ENCODE measurements at regions not wholly inside any gene's neighbourhood (a gene's known extent, or its start where the extent isn't known, plus 50 kb on each side); places are given as distances from the start of the nearest gene placed in this dataset.
"Not testable (repeated sequence)": the region's sequence is repeated elsewhere in the genome, so short reads cannot be mapped to it uniquely, and the experiment has no call there.

DNA sequence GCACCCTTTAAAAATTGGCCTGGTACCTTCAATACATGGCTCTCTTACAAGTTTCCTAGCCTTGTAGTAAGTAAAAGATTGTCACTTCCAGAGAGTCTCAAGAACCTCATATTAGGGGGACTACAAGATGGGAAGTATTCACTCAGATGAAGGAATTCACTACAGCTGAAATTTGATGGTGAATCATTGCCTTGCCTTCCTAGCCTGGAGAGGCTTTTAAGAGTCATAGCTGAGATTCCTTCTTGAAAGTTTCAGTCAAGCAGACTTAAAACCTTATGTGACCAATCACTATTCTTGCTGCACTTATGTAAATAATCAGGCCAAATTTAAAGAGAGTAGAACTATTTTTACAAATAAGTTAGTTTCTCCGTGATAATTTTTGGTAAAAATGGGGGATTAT is 451.6 kb downstream of the TRHDE start:
- DNase-seq: no peak

- no peak for DNase-seq
Observed at GRCh38 chr12:72729451-72730010, 457.4 kb downstream of the TRHDE start.

- no peak for DNase-seq
Observed at GRCh38 chr12:72734581-72734980, 462.4 kb downstream of the TRHDE start.

DNA sequence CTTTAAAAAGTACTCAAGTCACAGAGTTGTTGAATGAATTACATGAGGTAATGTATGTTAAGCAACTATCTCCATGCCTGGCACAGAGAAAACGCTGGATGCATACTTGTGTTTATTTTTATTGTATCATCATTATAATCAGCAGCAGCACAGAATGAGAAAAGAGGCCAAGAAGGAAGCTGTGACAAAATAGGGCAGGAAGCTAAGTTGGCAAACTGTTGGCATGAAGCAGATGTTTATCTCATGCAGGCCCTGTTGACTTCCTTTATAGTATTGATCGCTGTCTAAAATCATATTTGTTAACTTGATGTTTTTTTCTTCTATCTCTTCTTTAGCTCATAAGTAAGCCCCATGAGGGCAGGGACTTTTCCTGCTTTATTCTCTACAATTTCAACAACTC is 466.6 kb downstream of the TRHDE start:
- DNase-seq: no peak

DNA sequence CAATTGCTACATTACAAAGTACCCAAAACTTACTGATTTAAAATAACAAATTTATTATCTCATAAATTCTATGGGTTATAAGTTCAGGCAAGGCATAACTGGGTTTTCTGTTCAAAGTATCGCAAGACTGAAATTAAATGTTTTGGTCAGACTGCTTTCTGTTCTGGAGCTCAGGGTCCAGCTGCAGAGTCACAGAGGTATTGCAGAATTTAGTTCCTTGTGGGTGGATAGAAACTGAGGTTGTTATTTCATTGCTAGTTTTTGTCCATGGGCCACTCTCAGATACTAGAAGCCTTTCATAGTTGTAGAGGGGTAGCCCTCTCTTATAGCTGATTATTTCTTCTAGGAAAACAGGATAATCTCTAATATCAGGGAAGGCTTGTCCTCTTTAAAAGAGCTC is 467.9 kb downstream of the TRHDE start:
- DNase-seq: no peak

DNA sequence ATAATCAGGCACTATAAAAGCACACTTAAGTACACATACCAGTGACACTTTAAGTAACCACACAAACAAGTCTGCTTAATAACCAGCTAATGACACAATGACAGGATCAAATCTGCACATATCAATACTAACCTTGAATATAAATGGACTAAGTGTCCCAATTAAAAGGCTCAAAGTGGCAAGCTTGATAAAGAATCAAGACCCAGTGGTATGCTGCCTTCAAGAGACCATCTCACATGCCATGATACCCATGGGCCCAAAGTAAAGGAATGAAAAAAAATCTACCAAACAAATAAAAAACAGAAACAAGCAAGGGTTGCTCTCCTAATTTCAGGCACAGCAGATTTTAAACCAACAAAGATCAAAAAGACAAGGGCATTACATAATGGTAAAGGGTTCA is 470.4 kb downstream of the TRHDE start:
- DNase-seq: no peak

GRCh38 chr12:72746048-72746447 is 473.9 kb downstream of the TRHDE start:
- DNase-seq: no peak

DNA sequence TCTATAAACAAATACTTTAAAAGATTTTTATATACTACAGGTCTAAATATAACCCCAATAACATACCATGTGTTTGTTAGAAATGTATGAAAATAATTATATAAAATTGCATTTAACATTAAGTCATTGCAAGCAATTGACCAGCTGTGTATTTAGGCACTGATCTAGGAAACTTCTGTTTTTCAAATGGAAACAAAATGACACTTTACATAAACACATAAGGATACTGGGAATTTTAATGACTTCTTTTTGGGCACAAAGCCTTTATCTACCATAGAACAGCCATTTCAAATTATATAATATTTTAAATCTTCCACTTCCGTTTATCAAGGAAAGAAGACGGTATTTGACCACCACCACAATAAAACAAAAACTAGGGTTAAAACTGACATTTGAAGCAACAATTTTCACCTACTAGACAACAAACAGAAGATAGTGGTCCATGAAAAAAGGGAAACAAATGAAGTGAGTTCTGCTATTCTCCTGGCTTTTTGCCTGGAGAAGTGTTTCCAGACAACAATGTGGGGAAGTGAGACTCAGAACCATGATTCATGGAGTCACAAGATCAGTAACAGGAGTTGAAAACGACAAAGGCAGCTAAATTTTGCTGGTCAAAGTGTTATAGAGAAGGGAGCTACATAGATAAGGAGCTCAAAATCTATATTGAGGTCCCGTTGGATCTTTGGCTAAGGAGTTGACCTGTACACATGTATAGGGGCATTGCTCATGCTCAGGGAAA is 475.1 kb downstream of the TRHDE start:
- DNase-seq: no peak

DNA sequence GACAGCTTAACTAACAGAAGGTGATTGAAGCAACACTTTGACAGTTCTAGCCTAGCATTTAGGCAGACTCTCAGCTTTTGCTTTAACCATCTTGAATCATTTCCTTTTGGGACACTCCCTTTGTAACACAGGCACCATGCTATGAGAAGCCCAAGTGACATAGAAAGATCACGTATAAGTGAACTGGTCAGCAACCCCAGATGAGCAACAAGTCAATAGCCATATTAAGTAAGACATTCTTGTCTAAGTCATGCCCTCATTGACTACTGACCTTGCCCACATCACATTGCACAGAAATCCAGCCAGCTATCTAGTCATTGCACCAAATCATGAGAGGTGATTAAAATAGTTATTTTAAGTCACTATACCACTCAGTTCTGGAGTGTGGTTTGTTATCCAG is 476.8 kb downstream of the TRHDE start:
- DNase-seq: no peak

DNA sequence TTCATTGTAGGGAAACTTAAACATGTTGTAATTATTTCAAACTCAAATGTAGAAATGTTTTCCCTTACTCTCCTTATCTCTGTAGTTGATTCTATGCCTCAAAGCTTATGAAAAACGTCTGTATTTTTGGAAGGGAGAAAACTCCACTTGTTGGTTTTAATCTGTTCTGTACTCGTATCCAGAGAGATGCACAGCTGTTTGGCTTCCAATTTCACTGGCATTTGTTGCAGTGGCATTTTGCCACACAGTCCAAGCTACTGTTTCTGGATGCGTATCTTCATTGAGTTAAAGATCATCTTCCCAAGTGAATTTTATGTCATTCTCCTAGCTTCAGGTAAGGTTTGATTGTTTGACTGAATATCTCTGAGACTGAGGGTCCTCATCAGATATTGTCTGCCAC is 481.4 kb downstream of the TRHDE start:
- DNase-seq: no peak

GRCh38 chr12:72754026-72754425 is 481.9 kb downstream of the TRHDE start:
- DNase-seq: not testable (repeated sequence)

DNA sequence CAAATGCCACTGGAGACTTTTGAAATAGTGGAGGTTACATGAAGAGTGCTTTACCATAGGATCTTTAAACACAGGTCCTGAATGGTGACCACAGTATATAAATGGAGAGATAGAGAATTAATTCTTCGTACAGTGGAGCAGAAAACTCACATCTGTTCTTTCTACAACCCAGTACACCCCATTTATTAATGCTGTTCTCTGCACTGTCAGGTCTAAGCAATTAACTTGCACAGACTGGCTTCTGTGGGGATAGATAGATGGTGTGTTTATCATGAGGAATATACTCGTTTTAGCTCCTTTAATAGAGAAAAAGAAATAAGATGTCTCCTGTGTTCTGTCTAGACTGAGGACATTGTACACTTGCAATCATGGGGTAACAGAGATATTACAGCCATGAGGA is 494.3 kb downstream of the TRHDE start:
- DNase-seq: no peak

DNA sequence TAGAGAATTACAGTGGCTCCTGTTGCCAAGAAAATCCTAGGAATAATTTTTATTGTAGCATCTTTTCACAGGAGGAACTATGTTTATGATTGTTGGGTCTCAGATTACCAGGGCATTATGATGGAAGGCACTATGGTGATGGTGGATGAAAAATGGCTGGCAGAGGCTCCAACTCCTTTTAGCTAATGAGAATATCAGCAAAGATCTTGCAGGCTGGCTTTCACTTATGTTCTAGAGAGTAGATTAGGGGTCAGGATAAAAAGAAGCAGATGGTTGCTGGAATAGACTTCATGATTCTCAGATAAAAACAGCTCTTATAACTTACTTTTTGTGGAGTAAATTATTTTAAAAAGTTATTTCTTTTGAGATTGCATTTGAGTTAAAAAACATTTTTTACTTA is 501.9 kb downstream of the TRHDE start:
- no peak for DNase-seq

DNA sequence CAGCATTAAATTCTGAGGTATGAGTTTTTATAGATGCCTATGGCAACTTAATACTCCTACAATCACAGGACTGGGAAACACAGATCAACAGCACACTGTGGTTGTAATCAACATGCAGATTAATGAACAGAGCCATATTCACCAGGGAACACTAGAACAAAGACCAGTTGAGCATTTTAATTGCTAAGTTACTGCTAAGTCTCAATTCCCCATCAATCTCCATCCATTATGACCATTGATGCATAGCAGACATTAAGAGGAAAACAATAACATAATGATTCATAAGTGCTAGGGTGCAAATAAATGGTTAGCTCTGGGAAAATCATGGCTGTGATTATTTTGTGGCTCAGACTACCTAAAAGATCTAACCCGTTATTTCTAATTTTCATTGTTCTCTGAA is 505.6 kb downstream of the TRHDE start:
- DNase-seq: no peak

GRCh38 chr12:72790273-72790672 is 518.1 kb downstream of the TRHDE start:
- no peak for DNase-seq

DNA sequence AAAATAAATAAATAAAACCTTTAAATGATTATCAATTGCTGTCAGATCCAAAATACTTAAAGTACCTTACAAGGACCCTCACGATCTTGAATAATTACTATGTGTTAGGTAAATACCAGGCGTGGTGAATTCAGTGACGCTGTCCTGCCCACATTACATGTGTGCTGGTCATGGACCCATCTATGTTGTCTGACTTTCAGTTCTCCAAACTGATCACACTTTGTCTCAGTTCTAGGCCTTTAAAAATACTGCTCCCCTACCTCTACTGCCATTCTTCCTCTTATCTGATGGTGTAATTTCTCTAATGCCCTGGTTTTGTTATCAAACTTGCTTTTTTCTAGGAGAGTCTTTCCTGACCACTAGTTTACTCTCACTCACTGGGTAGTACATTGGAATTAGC is 520.7 kb downstream of the TRHDE start:
- no peak for DNase-seq

GRCh38 chr12:72793796-72794195 is 521.6 kb downstream of the TRHDE start:
- no peak for DNase-seq

DNA sequence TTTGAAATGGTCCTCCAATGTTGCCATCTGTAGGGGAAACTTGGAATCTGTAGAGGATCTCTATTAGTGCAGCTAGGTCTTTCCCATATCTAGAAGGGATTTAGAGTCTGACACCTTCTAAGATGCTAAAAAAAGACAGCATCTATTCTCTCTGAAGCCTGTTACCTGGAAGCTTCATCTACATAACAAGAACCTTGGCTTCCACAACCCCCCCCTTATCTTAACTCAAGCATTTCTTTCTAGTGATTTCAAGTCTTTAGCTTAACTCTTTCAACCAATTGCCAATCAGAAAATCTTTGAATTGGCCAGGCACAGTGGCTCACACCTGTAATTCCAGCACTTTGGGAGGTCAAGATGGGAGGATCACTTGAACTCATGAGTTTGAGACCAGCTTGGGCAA is 543.3 kb downstream of the TRHDE start:
- no peak for DNase-seq

- DNase-seq: no peak
Observed at GRCh38 chr12:72828662-72829324, 556.6 kb downstream of the TRHDE start.

DNA sequence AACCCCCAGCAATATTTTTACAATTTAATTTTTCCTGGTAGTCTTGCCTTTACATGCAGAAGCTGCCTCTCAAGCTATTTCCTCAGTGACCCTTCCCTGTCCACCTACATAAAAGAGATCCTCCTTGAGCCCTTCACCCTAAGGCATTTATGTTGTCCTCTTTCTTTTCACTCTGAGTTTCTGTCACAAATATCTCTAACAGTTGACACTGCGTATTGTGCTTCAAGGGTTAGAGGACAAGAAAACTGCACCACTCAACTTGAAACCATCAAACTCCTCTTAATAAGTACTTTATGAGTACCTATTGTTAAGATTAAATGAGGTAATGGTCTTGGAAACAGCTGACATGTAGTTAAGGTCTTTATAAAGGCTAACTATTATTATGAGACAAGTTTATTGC is 557.7 kb downstream of the TRHDE start:
- no peak for DNase-seq

DNA sequence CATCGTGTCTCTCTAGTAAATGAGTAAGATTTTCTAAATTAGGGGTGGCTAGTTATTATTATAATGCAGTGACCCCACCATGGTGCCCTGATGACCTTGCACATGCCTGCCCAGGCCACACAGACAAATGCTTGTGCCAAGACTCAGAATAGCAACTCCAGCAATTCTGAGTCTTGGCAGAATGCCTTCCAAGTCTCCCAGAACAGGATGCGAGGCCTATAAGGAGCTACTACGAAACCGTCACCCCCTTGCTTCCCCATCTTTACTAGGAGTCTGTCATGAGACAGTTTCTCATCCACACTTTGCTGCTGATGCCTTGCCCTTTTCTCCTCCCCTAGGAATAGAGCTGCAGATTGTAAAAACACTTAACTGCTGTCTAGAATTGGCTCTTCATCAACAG is 559.9 kb downstream of the TRHDE start:
- DNase-seq: no peak

GRCh38 chr12:72836194-72836593 is 564.0 kb downstream of the TRHDE start:
- DNase-seq: no peak

- DNase-seq: no peak
Observed at GRCh38 chr12:72839696-72840095, 567.5 kb downstream of the TRHDE start.

DNA sequence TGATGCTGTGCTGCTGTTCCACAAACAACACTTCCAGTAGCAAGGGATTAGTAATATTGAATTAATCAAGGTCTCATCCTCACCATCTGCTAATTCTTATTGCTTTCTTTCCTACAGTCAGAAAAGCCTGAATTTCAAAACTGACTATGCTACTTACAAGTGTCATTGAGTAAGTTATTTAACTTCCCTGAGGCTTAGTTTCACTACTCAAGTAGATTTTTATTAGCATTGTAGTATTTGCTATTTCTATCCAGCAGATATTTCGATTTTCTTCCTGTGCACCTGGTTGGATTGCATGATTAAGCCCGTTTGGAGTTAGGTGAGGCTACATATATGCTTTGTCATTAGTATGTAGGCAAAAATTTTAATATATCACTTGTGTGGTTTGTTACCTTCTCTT is 591.5 kb downstream of the TRHDE start:
- no peak for DNase-seq

GRCh38 chr12:72865921-72866320 is 593.8 kb downstream of the TRHDE start:
- no peak for DNase-seq
